ENCODE measurements at regions not wholly inside any gene's neighbourhood (a gene's known extent, or its start where the extent isn't known, plus 50 kb on each side); places are given as distances from the start of the nearest gene placed in this dataset.
"Not testable (repeated sequence)": the region's sequence is repeated elsewhere in the genome, so short reads cannot be mapped to it uniquely, and the experiment has no call there.

DNA sequence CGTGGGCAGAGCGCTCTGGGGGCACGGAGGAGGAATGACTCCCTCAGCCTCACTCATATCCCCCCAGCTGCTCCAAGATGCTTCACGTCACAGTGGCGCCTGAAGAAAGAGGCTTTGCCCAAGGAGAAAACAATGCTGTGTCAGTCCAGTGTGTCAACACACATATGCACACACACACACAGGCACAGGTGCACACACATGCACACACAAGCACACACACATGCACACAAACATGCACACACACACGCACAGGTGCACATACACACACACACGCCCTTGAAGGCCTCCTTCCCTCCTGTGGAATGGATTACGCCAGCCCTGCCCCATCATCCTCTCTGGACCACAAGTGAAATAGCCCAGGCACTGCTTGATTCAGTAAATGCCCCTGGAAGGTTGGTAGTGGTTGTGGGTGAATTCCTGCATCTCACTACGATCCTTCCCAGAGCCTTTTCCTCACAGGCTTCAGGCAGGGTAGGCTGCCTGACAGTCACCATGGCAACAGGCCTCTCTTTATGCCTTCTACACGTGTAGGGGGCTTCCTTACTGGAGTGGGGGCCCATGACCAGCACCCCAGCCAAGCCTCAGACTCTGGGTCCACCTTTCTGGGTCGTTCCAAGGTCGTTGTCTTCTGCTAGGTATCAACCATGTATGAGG, 371.5 kb upstream of the PODXL start:
- H3K27me3 ChIP-seq (ENCODE audit: insufficient read depth, poor library complexity, severe bottlenecking), result no peaks in the 10 kb centered on the region
- no peak overlapping the region for H3K4me3 ChIP-seq (replicated peaks; ENCODE audit: insufficient read depth, low read length)
- DNase-seq (ENCODE audit: low read depth in 1 of 2, low spot score in 1 of 2), result no peak
- TF ChIP-seq SPI1 (IDR thresholded peaks at IDR 0.05; ENCODE audit: borderline replicate concordance, low read depth) (no peak), GABPA (IDR thresholded peaks at IDR 0.05; ENCODE audit: low read depth) (no peak), POLR2AphosphoS5 (IDR thresholded peaks at IDR 0.05; ENCODE audit: low read depth) (no peak)
- TF ChIP-seq, protein P1, sequence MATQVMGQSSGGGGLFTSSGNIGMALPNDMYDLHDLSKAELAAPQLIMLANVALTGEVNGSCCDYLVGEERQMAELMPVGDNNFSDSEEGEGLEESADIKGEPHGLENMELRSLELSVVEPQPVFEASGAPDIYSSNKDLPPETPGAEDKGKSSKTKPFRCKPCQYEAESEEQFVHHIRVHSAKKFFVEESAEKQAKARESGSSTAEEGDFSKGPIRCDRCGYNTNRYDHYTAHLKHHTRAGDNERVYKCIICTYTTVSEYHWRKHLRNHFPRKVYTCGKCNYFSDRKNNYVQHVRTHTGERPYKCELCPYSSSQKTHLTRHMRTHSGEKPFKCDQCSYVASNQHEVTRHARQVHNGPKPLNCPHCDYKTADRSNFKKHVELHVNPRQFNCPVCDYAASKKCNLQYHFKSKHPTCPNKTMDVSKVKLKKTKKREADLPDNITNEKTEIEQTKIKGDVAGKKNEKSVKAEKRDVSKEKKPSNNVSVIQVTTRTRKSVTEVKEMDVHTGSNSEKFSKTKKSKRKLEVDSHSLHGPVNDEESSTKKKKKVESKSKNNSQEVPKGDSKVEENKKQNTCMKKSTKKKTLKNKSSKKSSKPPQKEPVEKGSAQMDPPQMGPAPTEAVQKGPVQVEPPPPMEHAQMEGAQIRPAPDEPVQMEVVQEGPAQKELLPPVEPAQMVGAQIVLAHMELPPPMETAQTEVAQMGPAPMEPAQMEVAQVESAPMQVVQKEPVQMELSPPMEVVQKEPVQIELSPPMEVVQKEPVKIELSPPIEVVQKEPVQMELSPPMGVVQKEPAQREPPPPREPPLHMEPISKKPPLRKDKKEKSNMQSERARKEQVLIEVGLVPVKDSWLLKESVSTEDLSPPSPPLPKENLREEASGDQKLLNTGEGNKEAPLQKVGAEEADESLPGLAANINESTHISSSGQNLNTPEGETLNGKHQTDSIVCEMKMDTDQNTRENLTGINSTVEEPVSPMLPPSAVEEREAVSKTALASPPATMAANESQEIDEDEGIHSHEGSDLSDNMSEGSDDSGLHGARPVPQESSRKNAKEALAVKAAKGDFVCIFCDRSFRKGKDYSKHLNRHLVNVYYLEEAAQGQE (IDR thresholded peaks at IDR 0.05; ENCODE audit: insufficient replicate concordance, low read depth), result no peak
- TF ChIP-seq, protein P2, sequence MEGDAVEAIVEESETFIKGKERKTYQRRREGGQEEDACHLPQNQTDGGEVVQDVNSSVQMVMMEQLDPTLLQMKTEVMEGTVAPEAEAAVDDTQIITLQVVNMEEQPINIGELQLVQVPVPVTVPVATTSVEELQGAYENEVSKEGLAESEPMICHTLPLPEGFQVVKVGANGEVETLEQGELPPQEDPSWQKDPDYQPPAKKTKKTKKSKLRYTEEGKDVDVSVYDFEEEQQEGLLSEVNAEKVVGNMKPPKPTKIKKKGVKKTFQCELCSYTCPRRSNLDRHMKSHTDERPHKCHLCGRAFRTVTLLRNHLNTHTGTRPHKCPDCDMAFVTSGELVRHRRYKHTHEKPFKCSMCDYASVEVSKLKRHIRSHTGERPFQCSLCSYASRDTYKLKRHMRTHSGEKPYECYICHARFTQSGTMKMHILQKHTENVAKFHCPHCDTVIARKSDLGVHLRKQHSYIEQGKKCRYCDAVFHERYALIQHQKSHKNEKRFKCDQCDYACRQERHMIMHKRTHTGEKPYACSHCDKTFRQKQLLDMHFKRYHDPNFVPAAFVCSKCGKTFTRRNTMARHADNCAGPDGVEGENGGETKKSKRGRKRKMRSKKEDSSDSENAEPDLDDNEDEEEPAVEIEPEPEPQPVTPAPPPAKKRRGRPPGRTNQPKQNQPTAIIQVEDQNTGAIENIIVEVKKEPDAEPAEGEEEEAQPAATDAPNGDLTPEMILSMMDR (IDR thresholded peaks at IDR 0.05; ENCODE audit: insufficient read depth, low read length), result no peak
- no peak overlapping the region for H3K27ac ChIP-seq (replicated peaks)

DNA sequence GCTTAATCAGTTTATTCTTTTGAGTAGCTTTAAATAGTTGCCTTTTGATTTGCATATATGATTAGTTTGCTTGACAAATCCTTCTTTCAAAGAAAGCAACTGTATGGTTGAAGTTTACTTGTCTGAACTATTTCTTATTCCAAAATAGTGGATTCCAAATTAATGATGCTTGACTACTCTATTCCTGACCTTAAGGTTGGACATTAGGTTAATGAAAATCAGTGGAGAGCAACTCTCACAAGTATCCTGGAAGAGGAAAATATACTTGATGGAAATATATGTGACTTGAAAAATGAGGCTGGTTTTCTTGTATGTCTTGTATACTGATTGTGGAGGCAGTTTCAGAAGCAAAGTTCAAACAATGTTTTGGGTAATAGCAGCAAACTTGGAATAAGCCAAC, 369.2 kb upstream of the PODXL start:
- no peak overlapping the region for H3K4me3 ChIP-seq (replicated peaks; ENCODE audit: insufficient read depth, low read length)
- no peak overlapping the region for H3K27ac ChIP-seq (replicated peaks)
- TF ChIP-seq POLR2AphosphoS5 (IDR thresholded peaks at IDR 0.05; ENCODE audit: low read depth), result no peak
- TF ChIP-seq, protein P2 (IDR thresholded peaks at IDR 0.05; ENCODE audit: insufficient read depth, low read length), result no peak
- H3K27me3 ChIP-seq (ENCODE audit: insufficient read depth, poor library complexity, severe bottlenecking), result no peaks in the 10 kb centered on the region
- DNase-seq (ENCODE audit: low read depth in 1 of 2, low spot score in 1 of 2), result no peak

DNA sequence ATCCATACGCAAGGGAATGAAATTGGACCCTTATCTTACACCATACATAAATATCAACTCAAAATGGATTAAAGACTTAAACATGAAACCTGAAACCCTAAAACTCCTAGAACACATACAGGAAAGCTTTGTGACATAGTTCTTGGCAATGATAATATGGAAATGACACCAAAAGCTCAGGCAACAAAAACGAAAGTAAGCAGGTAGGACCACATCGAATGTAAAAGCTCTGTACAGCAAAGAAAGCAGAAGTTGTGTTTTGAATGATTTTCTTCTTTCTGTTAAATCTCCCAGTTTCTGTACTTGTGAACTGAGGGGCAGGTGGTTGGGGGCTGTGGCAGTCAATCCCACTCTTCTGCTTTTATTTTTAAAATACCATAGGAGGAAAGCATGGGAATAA, 368.4 kb upstream of the PODXL start:
- no peak for DNase-seq (ENCODE audit: low read depth in 1 of 2, low spot score in 1 of 2)

DNA sequence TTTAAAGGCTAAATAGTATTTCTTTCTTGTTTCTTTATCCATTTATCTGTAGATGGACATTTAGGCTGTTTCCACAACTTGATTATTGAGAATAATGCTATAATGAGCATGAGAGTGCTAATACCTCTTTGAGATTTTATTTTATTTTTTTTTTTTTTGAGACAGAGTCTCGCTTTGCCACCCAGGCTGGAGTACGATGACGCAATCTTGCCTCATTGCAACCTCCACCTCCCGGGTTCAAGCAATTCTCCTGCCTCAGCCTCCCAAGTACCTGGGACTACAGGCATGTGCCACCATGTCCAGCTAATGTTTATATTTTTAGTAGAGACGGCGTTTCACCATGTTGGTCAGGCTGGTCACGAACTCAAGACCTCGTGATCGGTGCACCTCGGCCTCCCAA, 366.5 kb upstream of the PODXL start:
- not testable (repeated sequence) for DNase-seq (ENCODE audit: low read depth in 1 of 2, low spot score in 1 of 2); H3K4me3 ChIP-seq (replicated peaks; ENCODE audit: insufficient read depth, low read length)

More for the DNA sequence above, 368.4 kb upstream of the PODXL start:
- no peaks in the 10 kb centered on the region for H3K27me3 ChIP-seq (ENCODE audit: insufficient read depth, poor library complexity, severe bottlenecking)
- H3K27ac ChIP-seq (replicated peaks), result no peak overlapping the region
- H3K4me3 ChIP-seq (replicated peaks; ENCODE audit: insufficient read depth, low read length), result no peak overlapping the region
- TF ChIP-seq, protein P2 (IDR thresholded peaks at IDR 0.05; ENCODE audit: insufficient read depth, low read length), result no peak
- TF ChIP-seq, protein P1 (IDR thresholded peaks at IDR 0.05; ENCODE audit: insufficient replicate concordance, low read depth), result no peak
- TF ChIP-seq POLR2AphosphoS5 (IDR thresholded peaks at IDR 0.05; ENCODE audit: low read depth) (no peak), SPI1 (IDR thresholded peaks at IDR 0.05; ENCODE audit: borderline replicate concordance, low read depth) (no peak), GABPA (IDR thresholded peaks at IDR 0.05; ENCODE audit: low read depth) (no peak)

More for the DNA sequence above, 366.5 kb upstream of the PODXL start:
- not testable (repeated sequence) for H3K27me3 ChIP-seq (ENCODE audit: insufficient read depth, poor library complexity, severe bottlenecking); H3K27ac ChIP-seq (replicated peaks)
